ENCODE measurements at regions not wholly inside any gene's neighbourhood (a gene's known extent, or its start where the extent isn't known, plus 50 kb on each side); places are given as distances from the start of the nearest gene placed in this dataset.

- Histone ChIP-seq H3K9me3 (no peaks in the 10 kb centered on the region), H3K4me3 (no peak overlapping the region), H3K27me3 (no peaks in the 10 kb centered on the region), H3K36me3 (no peaks in the 10 kb centered on the region), H3K27ac (peak overlapping the region; percentile 67 to 97 (median 83)), H3K4me1 (peaks cover 52 to 95% (median 87%) of the 10 kb centered on the region in 4 donors)
- DNase-seq, result no peak
- 51 to 63% (median 59%) methylated on average over 2 of the region's 2 CpGs for WGBS, 5 donors
- no peak for TF ChIP-seq CTCF (IDR thresholded peaks at IDR 0.05)
- peak in 1 of 3 donors; percentile 5 for TF ChIP-seq POLR2AphosphoS5 (IDR thresholded peaks at IDR 0.05)
- TF ChIP-seq POLR2A (IDR thresholded peaks at IDR 0.05), result no peak
- no peak for TF ChIP-seq EP300 (IDR thresholded peaks at IDR 0.05)
- intact Hi-C loops (cut with DNase I; ENCODE audit: low total_unique reads), result loop anchor here (10.0 kb wide), 1 partner anchor 50 kb away; no protein-coding TSS in a partner anchor
These were observed 60.0 kb upstream of the KLF9 start for GRCh38 chr9:70474413-70474812.

GRCh38 chr9:70472268-70473249 lies 58.1 kb upstream of the KLF9 start:
- no peak for DNase-seq
- intact Hi-C loops (cut with DNase I; ENCODE audit: low total_unique reads), result loop anchor here (10.0 kb wide), 1 partner anchor 48 kb away; no protein-coding TSS in a partner anchor
- TF ChIP-seq POLR2AphosphoS5 (IDR thresholded peaks at IDR 0.05) (no peak), EP300 (IDR thresholded peaks at IDR 0.05) (no peak), POLR2A (IDR thresholded peaks at IDR 0.05) (no peak), CTCF (IDR thresholded peaks at IDR 0.05) (no peak)
- Histone ChIP-seq H3K27ac (peak overlapping the region; percentile 47 to 97 (median 83)), H3K27me3 (no peaks in the 10 kb centered on the region), H3K4me3 (no peak overlapping the region), H3K4me1 (peaks cover 48 to 90% (median 80%) of the 10 kb centered on the region in 4 donors), H3K9me3 (no peaks in the 10 kb centered on the region), H3K36me3 (no peaks in the 10 kb centered on the region)
- 68 to 75% (median 73%) methylated on average over 14 of the region's 14 CpGs for WGBS, 5 donors

- intact Hi-C loops (cut with DNase I; ENCODE audit: low total_unique reads), result loop anchor here (10.0 kb wide), 1 partner anchor 46 kb away; no protein-coding TSS in a partner anchor
- Histone ChIP-seq H3K9me3 (no peaks in the 10 kb centered on the region), H3K4me1 (peaks cover 43 to 74% (median 65%) of the 10 kb centered on the region in 4 donors), H3K27me3 (no peaks in the 10 kb centered on the region), H3K4me3 (no peak overlapping the region), H3K36me3 (no peaks in the 10 kb centered on the region), H3K27ac (peak overlapping the region; percentile 72 to 97 (median 83))
- peak; percentile 73 to 79 for DNase-seq
- WGBS, 5 donors, result 15 to 32% (median 21%) methylated on average over 9 of the region's 9 CpGs
- peak in 2 of 3 donors; percentile 58 to 77 for TF ChIP-seq POLR2AphosphoS5 (IDR thresholded peaks at IDR 0.05)
- TF ChIP-seq POLR2A (IDR thresholded peaks at IDR 0.05), result no peak
- TF ChIP-seq CTCF (IDR thresholded peaks at IDR 0.05), result no peak
- TF ChIP-seq EP300 (IDR thresholded peaks at IDR 0.05), result no peak
These were observed 55.9 kb upstream of the KLF9 start for GRCh38 chr9:70470050-70471015.

- no peak for DNase-seq
- H3K4me3 ChIP-seq, result no peak overlapping the region
- H3K9me3 ChIP-seq, result no peaks in the 10 kb centered on the region
- no peaks in the 10 kb centered on the region for H3K36me3 ChIP-seq
- H3K27me3 ChIP-seq, result no peaks in the 10 kb centered on the region
- peaks cover 35 to 53% (median 45%) of the 10 kb centered on the region in 4 donors for H3K4me1 ChIP-seq
- peak overlapping the region in 4 of 5 donors; percentile 8 to 96 (median 34) for H3K27ac ChIP-seq
- 87 to 89% (median 88%) methylated on average over 3 of the region's 3 CpGs for WGBS, 5 donors
- TF ChIP-seq POLR2A (IDR thresholded peaks at IDR 0.05) (no peak), POLR2AphosphoS5 (IDR thresholded peaks at IDR 0.05) (no peak), EP300 (IDR thresholded peaks at IDR 0.05) (no peak), CTCF (IDR thresholded peaks at IDR 0.05) (no peak)
- intact Hi-C loops (cut with DNase I; ENCODE audit: low total_unique reads), result no loop called here
These were observed 53.8 kb upstream of the KLF9 start for GRCh38 chr9:70468291-70468690.
